Cardiac fibroblast (primary cell): ENCODE measurements at regions not wholly inside any gene's neighbourhood (a gene's known extent, or its start where the extent isn't known, plus 50 kb on each side); places are given as distances from the start of the nearest gene placed in this dataset.
"Not testable (repeated sequence)": the region's sequence is repeated elsewhere in the genome, so short reads cannot be mapped to it uniquely, and the experiment has no call there.

Source experiments
- DNase-seq, 2 donors: peaks; one replicate each; pipeline versions ENCODE4 v3.0.0 to v3.0.0-alpha.2; 2010; ENCODE audit warnings: low read depth in 2 of 2
- H3K4me3 ChIP-seq, 2 donors: replicated peaks in 1 of 2; 1 replicate in 1 of 2; 2 replicates in 1 of 2; pipeline ENCODE4 v1.5.1; 2011; ENCODE audit warnings: low read depth in 2 of 2, low read length in 2 of 2, mild to moderate bottlenecking in 2 of 2, moderate library complexity in 1 of 2
- CTCF ChIP-seq: IDR thresholded peaks from one replicate; pipeline ENCODE4 v1.5.1; 2011; ENCODE audit warnings: low read depth, mild to moderate bottlenecking, low read length, inconsistent platforms

GRCh38 chr1:208731981-208732821 lies 488.0 kb upstream of the PLXNA2 start:
- DNase-seq, result no peak
- no peak overlapping the region for H3K4me3 ChIP-seq

GRCh38 chr1:208737161-208737560 lies 493.0 kb upstream of the PLXNA2 start:
- TF ChIP-seq CTCF, result no peak
- no peak overlapping the region for H3K4me3 ChIP-seq
- DNase-seq, result no peak

More at GRCh38 chr1:208731981-208732821, 488.0 kb upstream of the PLXNA2 start:
- TF ChIP-seq CTCF, result no peak

- no peak overlapping the region for H3K4me3 ChIP-seq
- TF ChIP-seq CTCF, result no peak
- no peak for DNase-seq
Observed at GRCh38 chr1:208737922-208738321, 493.7 kb upstream of the PLXNA2 start.

- not testable (repeated sequence) for DNase-seq, H3K4me3 ChIP-seq
Observed at GRCh38 chr1:208739636-208740035, 495.5 kb upstream of the PLXNA2 start.

GRCh38 chr1:208741296-208741695 lies 497.1 kb upstream of the PLXNA2 start:
- no peak for TF ChIP-seq CTCF
- no peak overlapping the region for H3K4me3 ChIP-seq
- no peak for DNase-seq

- TF ChIP-seq CTCF, result no peak
- no peak for DNase-seq
- no peak overlapping the region for H3K4me3 ChIP-seq
Observed at GRCh38 chr1:208743361-208743760, 499.2 kb upstream of the PLXNA2 start.

GRCh38 chr1:208747979-208748378 lies 503.8 kb upstream of the PLXNA2 start:
- DNase-seq, result no peak
- no peak for TF ChIP-seq CTCF
- H3K4me3 ChIP-seq, result no peak overlapping the region
